GM19023 (cell line): ENCODE measurements at regions not wholly inside any gene's neighbourhood (a gene's known extent, or its start where the extent isn't known, plus 50 kb on each side); places are given as distances from the start of the nearest gene placed in this dataset.
"Not testable (repeated sequence)": the region's sequence is repeated elsewhere in the genome, so short reads cannot be mapped to it uniquely, and the experiment has no call there.

ENCODE experiments used
- ATAC-seq: cut with Tn5 transposase; IDR thresholded peaks from one replicate; pipeline ENCODE4 v1.9.1; 2021; ENCODE audit warnings: mild to moderate bottlenecking, moderate library complexity; ENCODE audit not compliant: unreplicated experiment

DNA sequence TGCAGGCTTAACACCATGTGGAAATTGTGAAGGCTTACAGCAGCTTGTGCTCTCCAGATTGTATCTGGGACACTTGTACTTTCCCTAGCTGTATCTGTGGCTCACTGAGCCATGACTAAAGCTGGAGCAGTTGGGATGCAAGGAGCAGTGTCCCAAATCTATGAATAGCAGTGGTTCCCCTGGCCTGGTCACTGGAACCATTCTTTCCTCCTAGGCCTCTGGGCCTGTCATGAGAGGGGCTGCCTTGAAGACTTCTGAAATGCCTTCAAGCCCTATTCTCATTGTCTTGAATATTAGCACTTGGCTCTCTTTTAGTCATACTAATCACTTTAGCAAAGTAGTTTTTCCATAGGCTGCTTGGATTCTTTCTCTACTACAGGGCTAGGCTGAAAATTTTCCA is 186.8 kb upstream of the LRATD1 start:
- ATAC-seq, result no peak

DNA sequence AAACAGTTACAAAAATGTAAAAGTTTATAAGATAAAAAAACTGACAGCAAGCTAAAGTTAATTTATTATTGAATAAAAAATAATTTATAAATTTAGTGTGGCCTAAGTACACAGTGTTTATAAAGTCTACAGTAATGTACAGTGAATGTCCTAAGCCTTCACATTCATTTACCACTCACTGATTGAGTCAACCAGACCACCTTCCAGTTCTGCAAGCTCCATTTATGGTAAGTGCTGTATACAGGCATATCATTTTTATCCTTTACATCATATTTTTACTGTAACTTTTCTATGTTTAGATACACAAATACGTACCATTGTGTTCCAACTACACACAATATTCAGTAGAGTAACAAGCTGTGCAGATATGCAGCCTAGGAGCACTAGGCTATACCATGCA is 184.2 kb upstream of the LRATD1 start:
- ATAC-seq, result no peak

DNA sequence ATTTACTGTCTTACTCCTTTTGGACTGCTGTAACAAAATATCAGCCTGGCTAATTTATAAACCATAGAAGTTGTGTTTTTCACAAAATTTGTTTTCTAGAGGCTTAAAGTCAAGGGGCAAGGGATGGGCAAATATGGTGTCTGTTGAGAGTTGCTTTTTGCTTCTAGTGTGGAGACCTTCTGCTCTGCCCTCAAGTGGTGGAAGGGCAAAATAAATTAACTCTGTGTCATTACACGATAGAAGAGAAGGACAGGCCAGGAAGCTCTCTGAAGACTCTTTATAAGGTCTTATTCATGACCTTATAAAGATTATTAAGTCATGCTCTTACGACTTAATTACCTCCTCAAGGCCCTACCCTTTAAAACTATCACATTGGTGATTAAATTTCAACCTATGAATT is 181.2 kb upstream of the LRATD1 start:
- ATAC-seq, result no peak

DNA sequence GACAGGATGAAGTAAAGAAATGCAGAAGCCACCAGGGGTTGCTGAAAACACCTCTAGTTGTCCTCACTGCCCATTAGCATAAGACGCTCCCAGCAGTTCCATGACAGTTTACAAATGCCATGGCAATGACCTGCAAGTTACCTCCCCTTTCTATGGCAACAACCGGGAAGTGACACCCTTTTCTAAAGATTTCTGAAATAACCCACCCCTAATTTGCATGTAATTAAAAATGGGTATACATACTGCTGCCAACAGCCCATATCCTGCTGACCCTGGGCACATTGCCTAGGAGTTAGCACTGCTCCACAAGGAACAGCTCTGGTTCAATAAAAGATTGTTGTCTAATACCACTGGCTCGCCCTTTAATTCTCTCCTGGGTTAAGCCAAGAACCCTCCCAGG is 178.3 kb upstream of the LRATD1 start:
- no peak for ATAC-seq

DNA sequence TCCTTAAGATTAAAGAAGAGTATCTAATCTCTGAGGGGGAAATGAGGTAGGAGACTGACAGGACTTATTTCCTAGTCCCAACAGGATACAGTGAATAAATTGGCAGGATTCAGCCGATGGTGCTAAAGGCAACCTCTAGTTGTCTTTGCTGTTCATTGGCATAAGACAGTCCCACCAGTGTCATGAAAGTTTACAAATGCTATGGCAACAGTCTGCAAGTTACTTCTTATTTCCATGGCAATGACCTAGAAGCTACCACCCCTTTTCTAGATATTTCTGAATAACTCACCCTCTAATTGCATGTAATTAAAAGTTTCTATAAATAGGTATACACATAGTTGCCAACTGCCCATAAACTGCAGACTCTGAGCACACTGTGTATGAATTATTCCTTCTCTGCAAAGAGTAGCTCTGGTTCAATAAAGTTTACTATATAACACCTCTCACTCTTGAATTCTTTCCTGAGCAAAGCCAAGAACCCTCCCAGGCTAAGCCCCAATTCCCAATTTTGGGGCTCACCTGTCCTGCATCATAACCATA is 172.7 kb upstream of the LRATD1 start:
- no peak for ATAC-seq

DNA sequence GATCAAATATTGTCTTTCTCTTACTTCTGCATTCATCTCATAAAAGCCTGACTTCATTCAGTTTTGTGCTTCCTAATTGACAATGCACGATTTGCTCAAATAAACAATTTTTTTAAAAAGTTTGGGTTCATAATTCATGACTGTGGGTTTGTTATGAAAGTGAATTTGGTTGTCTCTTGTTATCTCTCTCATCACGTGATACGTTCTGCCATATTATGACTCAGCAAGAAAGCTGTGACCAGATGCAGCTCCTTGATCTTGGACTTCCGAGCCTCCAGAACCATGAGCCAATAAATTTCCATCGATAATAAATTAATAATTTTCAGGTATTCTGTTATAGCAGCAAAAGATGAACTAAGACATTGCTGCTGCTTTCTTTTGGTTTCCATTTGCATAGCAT is 156.5 kb upstream of the LRATD1 start:
- no peak for ATAC-seq

- no peak for ATAC-seq
Observed at GRCh38 chr2:14479486-14479885, 153.0 kb upstream of the LRATD1 start.

- no peak for ATAC-seq
Observed at GRCh38 chr2:14480120-14480519, 152.4 kb upstream of the LRATD1 start.

DNA sequence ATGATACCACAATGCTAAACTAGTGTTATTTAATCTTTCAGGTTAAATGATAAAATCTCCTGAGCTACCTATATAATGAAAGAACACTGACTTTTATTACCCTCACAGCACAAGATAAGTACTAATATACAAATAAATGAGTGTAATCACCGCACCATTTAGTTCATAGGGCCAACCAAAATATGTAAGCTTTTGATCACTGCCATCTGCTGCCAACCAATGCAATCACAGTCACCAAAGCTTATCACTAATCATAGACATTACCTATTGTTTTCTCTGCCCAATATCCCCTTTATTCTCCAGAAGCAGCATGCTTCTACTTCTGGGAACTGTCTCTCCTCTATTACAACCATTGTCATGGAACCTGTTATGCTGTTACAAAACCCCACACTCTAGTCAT is 151.6 kb upstream of the LRATD1 start:
- ATAC-seq, result no peak

DNA sequence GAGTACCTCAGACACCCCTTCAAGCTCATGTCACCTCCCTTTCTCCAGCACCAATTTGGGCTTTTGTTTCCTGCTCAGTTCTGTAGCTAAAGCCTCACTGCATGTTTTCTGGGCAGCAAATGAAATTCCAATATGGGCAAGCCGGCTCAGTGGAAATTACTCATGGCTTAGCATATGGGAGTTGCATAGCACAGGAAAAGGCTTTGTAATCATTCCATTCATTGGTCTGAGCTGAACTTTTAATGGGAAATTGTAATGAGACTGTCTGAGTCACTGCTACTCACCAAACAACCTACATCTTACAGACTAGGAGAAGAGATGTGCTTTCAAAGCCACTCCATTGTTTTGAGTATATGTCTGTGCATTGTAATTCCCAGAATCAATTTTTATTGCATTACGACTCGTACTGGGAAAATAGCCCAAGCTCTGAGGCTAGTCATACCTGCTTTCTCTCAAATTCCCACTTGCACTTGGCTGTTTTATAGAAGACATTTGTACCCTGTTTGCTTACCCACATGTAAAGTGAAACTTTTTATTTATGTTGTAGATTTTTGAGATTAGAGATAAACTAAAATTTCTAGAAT is 139.5 kb upstream of the LRATD1 start:
- no peak for ATAC-seq

DNA sequence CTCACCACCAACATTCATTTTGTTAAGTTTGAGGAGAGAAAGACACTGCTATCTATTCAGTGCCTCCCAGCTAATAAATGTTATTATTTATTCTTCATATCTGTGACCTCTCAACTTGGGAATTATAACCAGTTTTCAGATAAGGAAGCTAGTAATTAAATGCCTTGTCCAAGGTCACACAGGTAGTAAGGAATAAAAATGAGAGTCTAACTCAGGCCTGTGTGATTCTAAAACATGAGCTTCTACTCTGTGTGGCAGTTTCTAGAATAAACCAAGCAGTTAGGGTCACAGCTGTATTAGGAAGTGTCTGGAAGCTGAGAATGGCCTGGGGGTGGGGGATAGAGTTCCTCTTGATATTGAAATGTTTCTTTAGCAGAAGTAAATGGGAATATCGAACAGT is 137.8 kb upstream of the LRATD1 start:
- no peak for ATAC-seq

- ATAC-seq, result no peak
Observed at GRCh38 chr2:14501061-14501460, 131.5 kb upstream of the LRATD1 start.

DNA sequence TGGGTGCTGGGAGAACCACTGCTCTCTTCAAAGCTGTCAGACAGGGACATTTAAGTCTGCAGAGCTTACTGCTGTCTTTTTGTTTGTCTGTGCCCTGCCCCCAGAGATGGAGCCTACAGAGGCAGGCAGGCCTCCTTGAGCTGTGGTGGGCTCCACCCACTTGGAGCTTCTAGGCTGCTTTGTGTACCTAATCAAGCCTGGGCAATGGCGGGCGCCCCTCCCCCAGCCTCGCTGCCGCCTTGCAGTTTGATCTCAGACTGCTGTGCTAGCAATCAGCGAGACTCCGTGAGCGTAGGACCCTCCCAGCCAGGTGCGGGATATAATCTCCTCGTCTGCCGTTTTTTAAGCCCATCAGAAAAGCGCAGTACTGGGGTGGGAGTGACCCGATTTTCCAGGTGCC is 125.6 kb upstream of the LRATD1 start:
- ATAC-seq, result not testable (repeated sequence)

GRCh38 chr2:14511541-14511940 is 121.0 kb upstream of the LRATD1 start:
- no peak for ATAC-seq

- no peak for ATAC-seq
Observed at GRCh38 chr2:14513903-14514302, 118.6 kb upstream of the LRATD1 start.

GRCh38 chr2:14516844-14517243 is 115.7 kb upstream of the LRATD1 start:
- ATAC-seq, result no peak

GRCh38 chr2:14517731-14518130 is 114.8 kb upstream of the LRATD1 start:
- ATAC-seq, result no peak

- no peak for ATAC-seq
Observed at GRCh38 chr2:14520385-14520945, 112.1 kb upstream of the LRATD1 start.

DNA sequence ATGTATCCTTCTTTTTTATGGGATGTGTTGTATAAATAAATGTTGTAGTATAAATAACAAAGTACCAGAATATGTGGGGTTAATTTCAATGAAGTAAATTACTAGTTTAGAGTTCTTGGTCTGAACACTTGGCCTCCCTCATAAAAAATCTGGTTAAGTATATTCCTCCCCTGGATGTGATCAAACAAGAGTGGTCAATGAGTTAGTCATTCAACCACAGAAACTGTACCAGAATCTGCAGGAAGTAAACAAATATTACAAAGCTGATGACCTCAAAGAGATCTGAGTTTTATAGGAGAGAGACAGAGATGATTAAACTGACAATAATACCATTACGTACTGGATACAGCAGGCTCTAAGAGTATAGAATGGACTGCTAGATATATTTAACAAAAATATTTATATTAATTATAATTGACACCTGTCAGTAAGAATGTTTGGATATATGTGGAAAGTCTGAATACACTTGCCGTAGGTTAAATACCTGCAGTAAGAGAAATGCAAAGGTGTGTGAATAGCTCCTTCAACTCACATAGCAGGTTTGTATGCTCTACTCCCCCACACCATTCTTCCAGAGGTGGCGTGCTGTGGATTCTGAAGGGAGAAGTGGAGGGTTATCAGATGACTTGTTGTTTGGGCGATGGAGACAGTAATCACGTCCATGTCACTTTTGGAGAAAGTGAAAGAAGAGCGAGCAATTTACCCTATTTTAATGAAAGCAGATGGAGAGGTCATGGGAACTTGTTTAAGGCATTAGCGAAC is 108.3 kb upstream of the LRATD1 start:
- ATAC-seq, result no peak

- no peak for ATAC-seq
Observed at GRCh38 chr2:14524803-14525080, 107.8 kb upstream of the LRATD1 start.

DNA sequence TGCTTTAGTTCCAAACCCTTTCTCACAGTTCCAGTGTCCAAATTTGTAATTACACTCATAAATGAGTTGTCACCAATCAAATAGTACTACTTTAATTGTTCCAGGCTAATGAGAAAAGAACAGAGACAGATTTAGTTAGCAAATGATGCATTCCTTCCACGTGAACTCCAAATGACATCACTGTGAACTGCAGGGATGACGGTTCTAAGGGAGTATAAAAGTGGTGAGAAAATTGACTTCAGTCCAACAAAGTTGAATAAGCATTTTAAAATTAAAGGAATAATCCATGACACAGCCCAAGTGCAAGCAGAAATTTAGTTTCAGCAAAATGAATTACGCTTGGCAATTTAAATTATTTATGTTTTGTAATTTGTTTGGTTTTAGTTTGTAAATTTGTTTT is 102.0 kb upstream of the LRATD1 start:
- no peak for ATAC-seq

GRCh38 chr2:14533131-14533757 is 99.3 kb upstream of the LRATD1 start:
- ATAC-seq, result no peak
